HCT116 (cell line): ENCODE measurements at regions not wholly inside any gene's neighbourhood (a gene's known extent, or its start where the extent isn't known, plus 50 kb on each side); places are given as distances from the start of the nearest gene placed in this dataset.

ENCODE experiments used
- ATAC-seq: fragments of 200-7000 bp; cut with Tn5 transposase; 2 replicates; pipeline ENCODE4 v1.9.1; 2020; ENCODE audit warnings: mild to moderate bottlenecking, moderate library complexity
- BruUV-seq: library from RNA; stranded (reverse); fragments of 400-500 nt; replicated peaks from 2 replicates; lab custom pipeline; 2021; lab: Mats Ljungman, UMichigan
- CTCF ChIA-PET: fragments of 300-600 bp; sonication (Branson Sonifier 250); formaldehyde crosslinking; loops from one replicate; lab custom pipeline; 2021; ENCODE audit warnings: antibody characterized with exemption; lab: Charles Lee
- POLR2A ChIA-PET: fragments of 300-600, 350-600 bp; sonication (Branson Sonifier 250); formaldehyde crosslinking; loops from one replicate; lab custom pipeline; 2021; ENCODE audit warnings: antibody characterized with exemption; lab: Charles Lee
- RAD21 ChIA-PET, 2 experiments: fragments of 300-600 bp; sonication (Branson Sonifier 250); formaldehyde crosslinking; loops; one replicate each; lab custom pipeline; 2023; ENCODE audit warnings: low total read pairs in 2 of 2; ENCODE audit not compliant: uncharacterized antibody in 2 of 2, unreplicated experiment in 2 of 2, low non-redundant PET in 1 of 2; lab: Charles Lee
- DNase-seq: peaks from one replicate; pipeline ENCODE4 v3.0.0-alpha.2; 2010; ENCODE audit warnings: low read depth, low spot score
- H2AFZ ChIP-seq: fragments of 200-600 bp; shearing (Covaris generic), sonication (generic); 2 replicates; pipeline ENCODE4 v1.6.1; 2017; ENCODE audit warnings: low read depth, mixed run types, mixed read lengths, antibody characterized with exemption, low read length; ENCODE audit not compliant: poor library complexity, severe bottlenecking
- H3K27ac ChIP-seq: 2 replicates; pipeline ENCODE4 v1.5.1; 2012; ENCODE audit warnings: low read depth, low read length
- H3K27me3 ChIP-seq: fragments of 200-600 bp; sonication (generic); 2 replicates; pipeline ENCODE4 v1.6.1; 2016; ENCODE audit warnings: mixed run types, low read length, mixed read lengths; ENCODE audit not compliant: insufficient read depth
- H3K36me3 ChIP-seq, 2 experiments: fragments of 200-500 bp in 1 of 2; fragments of 200-600 bp in 1 of 2; sonication (Bioruptor generic) in 1 of 2; sonication (generic) in 1 of 2; 2 replicates each; pipeline versions ENCODE4 v1.5.1 to v1.6.1; 2014 to 2016; ENCODE audit warnings: low read length in 2 of 2, inconsistent platforms in 1 of 2, mixed read lengths in 1 of 2, mixed run types in 1 of 2; ENCODE audit not compliant: insufficient read depth in 2 of 2, control insufficient read depth in 1 of 2
- H3K4me1 ChIP-seq, 2 experiments: fragments of 200-600 bp in 1 of 2; sonication (generic) in 1 of 2; 2 replicates each; pipeline versions ENCODE4 v1.5.1 to v1.6.1; 2012 to 2017; ENCODE audit warnings: low read length in 2 of 2, inconsistent platforms in 1 of 2, mild to moderate bottlenecking in 1 of 2, mixed read lengths in 1 of 2, mixed run types in 1 of 2, moderate library complexity in 1 of 2; ENCODE audit not compliant: insufficient read depth in 2 of 2, control insufficient read depth in 1 of 2
- H3K4me2 ChIP-seq: fragments of 200-600 bp; sonication (generic); 2 replicates; pipeline ENCODE4 v1.6.1; 2017; ENCODE audit warnings: mixed run types, low read length, mixed read lengths
- H3K4me3 ChIP-seq, 2 experiments: fragments of 200-600 bp in 1 of 2; sonication (generic) in 1 of 2; replicated peaks in 1 of 2; 2 replicates each; pipeline ENCODE4 v1.5.1; 2011 to 2016; ENCODE audit warnings: low read length in 2 of 2, control low read depth in 1 of 2, low read depth in 1 of 2, mild to moderate bottlenecking in 1 of 2, mixed read lengths in 1 of 2, mixed run types in 1 of 2
- H3K79me2 ChIP-seq: fragments of 200-600 bp; sonication (generic); 2 replicates; pipeline ENCODE4 v1.6.1; 2017; ENCODE audit warnings: mild to moderate bottlenecking, mixed run types, low read length, moderate library complexity, mixed read lengths; ENCODE audit not compliant: insufficient read depth
- H3K9ac ChIP-seq: fragments of 200-600 bp; sonication (generic); 2 replicates; pipeline ENCODE4 v1.6.1; 2016; ENCODE audit warnings: low read length, mixed read lengths
- H3K9me2 ChIP-seq: fragments of 200-600 bp; sonication (generic), shearing (Covaris generic); 2 replicates; pipeline ENCODE4 v1.6.1; 2017; ENCODE audit warnings: mixed run types, mild to moderate bottlenecking, moderate library complexity; ENCODE audit not compliant: insufficient read depth
- H3K9me3 ChIP-seq, 2 experiments: fragments of 200-500 bp in 1 of 2; fragments of 200-600 bp in 1 of 2; sonication (Bioruptor generic) in 1 of 2; sonication (generic) in 1 of 2; 2 replicates each; pipeline ENCODE4 v1.6.1; 2014 to 2017; ENCODE audit warnings: low read length in 2 of 2, mixed read lengths in 2 of 2, inconsistent platforms in 1 of 2, low read depth in 1 of 2, mild to moderate bottlenecking in 1 of 2, mixed run types in 1 of 2, moderate library complexity in 1 of 2; ENCODE audit not compliant: control insufficient read depth in 1 of 2, insufficient read depth in 1 of 2
- H4K20me1 ChIP-seq: fragments of 200-600 bp; sonication (generic), shearing (Covaris generic); 2 replicates; pipeline ENCODE4 v1.6.1; 2017; ENCODE audit warnings: mixed run types, mild to moderate bottlenecking, moderate library complexity; ENCODE audit not compliant: insufficient read depth
- CBX3 ChIP-seq: IDR thresholded peaks from 2 replicates; pipeline ENCODE4 v1.6.1; 2012; ENCODE audit warnings: low read depth
- CEBPB ChIP-seq: IDR thresholded peaks from 2 replicates; pipeline ENCODE4 v1.6.1; 2012; ENCODE audit warnings: low read depth
- ELF1 ChIP-seq: IDR thresholded peaks from 2 replicates; pipeline ENCODE4 v1.6.1; 2012; ENCODE audit warnings: low read depth, borderline replicate concordance
- EZH2 ChIP-seq: fragments of 200-600 bp; sonication (generic); IDR thresholded peaks from 2 replicates; pipeline ENCODE4 v1.6.1; 2017; ENCODE audit warnings: antibody characterized with exemption, mixed run types
- EZH2phosphoT487 ChIP-seq: fragments of 200-600 bp; IDR thresholded peaks from 2 replicates; pipeline ENCODE4 v1.6.1; 2018; ENCODE audit warnings: antibody characterized with exemption, borderline replicate concordance
- FOSL1 ChIP-seq: IDR thresholded peaks from 2 replicates; pipeline ENCODE4 v1.6.1; 2012; ENCODE audit warnings: low read depth
- POLR2A ChIP-seq: IDR thresholded peaks from 2 replicates; pipeline ENCODE4 v1.7.0; 2011; ENCODE audit warnings: borderline replicate concordance; ENCODE audit not compliant: insufficient read depth, insufficient read length; ENCODE audit errors: extremely low read depth
- RAD21 ChIP-seq: IDR thresholded peaks from 2 replicates; pipeline ENCODE4 v1.6.1; 2012; ENCODE audit warnings: low read depth, mild to moderate bottlenecking
- SIN3A ChIP-seq: IDR thresholded peaks from 2 replicates; pipeline ENCODE4 v1.6.1; 2012; ENCODE audit warnings: low read depth
- SP1 ChIP-seq: IDR thresholded peaks from 2 replicates; pipeline ENCODE4 v1.6.1; 2012; ENCODE audit warnings: low read depth
- TCF7L2 ChIP-seq: IDR thresholded peaks from 2 replicates; pipeline ENCODE4 v1.7.0; 2011; ENCODE audit warnings: borderline replicate concordance, inconsistent platforms; ENCODE audit not compliant: insufficient read depth, insufficient read length; ENCODE audit errors: extremely low read depth
- YY1 ChIP-seq: IDR thresholded peaks from 2 replicates; pipeline ENCODE4 v1.6.1; 2011; ENCODE audit warnings: low read length, low read depth, moderate library complexity, mild to moderate bottlenecking; ENCODE audit not compliant: insufficient replicate concordance; ENCODE audit errors: extremely low read depth
- ZFX ChIP-seq: fragments of 450-650 bp; IDR thresholded peaks from 2 replicates; pipeline ENCODE4 v1.6.1; 2017
- intact Hi-C: fragments of 100-400 bp; cut with micrococcal nuclease; formaldehyde crosslinking; loops from 2 replicates; pipeline ENCODE4 v1.10.0; 2022

GRCh38 chr13:44270150-44270549, 103.5 kb upstream of the SERP2 start:
- no peak overlapping the region for H3K4me2 ChIP-seq
- no peaks in the 10 kb centered on the region for H3K36me3 ChIP-seq
- no TSS peak for BruUV-seq
- DNase-seq (no peak), ATAC-seq (no peak)
- intact Hi-C loops, result no loop called here
- no peaks in the 10 kb centered on the region for H3K27me3 ChIP-seq
- H3K9me2 ChIP-seq, result no peaks in the 10 kb centered on the region
- no peak overlapping the region for H3K4me3 ChIP-seq
- ChIA-PET RAD21 (no interaction called here), POLR2A (no interaction called here), CTCF (no interaction called here)
- H3K9me3 ChIP-seq, result no peaks in the 10 kb centered on the region
- H2AFZ ChIP-seq, result no peak overlapping the region
- TF ChIP-seq ZFX (no peak), POLR2A (no peak)
- H4K20me1 ChIP-seq, result no peaks in the 10 kb centered on the region
- no peaks in the 10 kb centered on the region for H3K79me2 ChIP-seq
- no peak overlapping the region for H3K27ac ChIP-seq
- no peak overlapping the region for H3K9ac ChIP-seq
- peaks cover 0 to 26% of the 10 kb centered on the region in 2 experiments; a peak in 1 of 4 replicates for H3K4me1 ChIP-seq

DNA sequence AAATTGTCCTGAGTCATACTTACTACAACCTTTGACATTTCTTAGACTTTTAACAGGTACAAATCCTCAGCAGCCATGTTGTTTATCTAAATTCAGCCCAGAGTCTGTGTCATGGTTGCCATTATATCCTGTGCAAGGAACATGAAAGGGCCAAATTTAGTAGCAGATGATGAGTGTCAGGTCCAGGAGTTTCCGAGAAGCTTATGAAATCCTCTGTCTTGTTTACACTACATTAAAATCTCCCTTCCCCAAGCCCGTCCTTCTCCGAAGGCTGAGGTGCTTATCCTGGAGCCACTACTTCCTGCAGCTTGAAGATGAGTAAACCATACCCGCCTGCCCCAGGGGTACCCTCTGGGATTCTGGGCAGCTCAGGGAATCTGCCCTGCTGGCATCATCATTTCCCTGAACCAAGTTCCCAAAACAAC, 102.6 kb upstream of the SERP2 start:
- DNase-seq, result no peak
- RAD21 ChIA-PET, result no interaction called here
- intact Hi-C loops, result no loop called here

More for the DNA sequence above, 102.6 kb upstream of the SERP2 start:
- Histone ChIP-seq H3K9me2 (no peaks in the 10 kb centered on the region), H3K36me3 (no peaks in the 10 kb centered on the region), H3K4me2 (no peak overlapping the region), H3K79me2 (no peaks in the 10 kb centered on the region), H3K27ac (no peak overlapping the region), H4K20me1 (no peaks in the 10 kb centered on the region), H2AFZ (no peak overlapping the region), H3K4me1 (peaks cover 0 to 28% of the 10 kb centered on the region in 2 experiments; a peak in 1 of 4 replicates), H3K27me3 (no peaks in the 10 kb centered on the region), H3K9me3 (no peaks in the 10 kb centered on the region), H3K9ac (no peak overlapping the region), H3K4me3 (no peak overlapping the region)
- TF ChIP-seq POLR2A (no peak), RAD21 (no peak), YY1 (no peak), FOSL1 (no peak), SP1 (no peak), CBX3 (no peak), CEBPB (no peak), ZFX (no peak), EZH2 (no peak), SIN3A (no peak), EZH2phosphoT487 (no peak), ELF1 (no peak), TCF7L2 (no peak)
- no peak for ATAC-seq
- ChIA-PET CTCF (interaction anchor here (0.9 kb wide), 1 partner anchor 27 kb away, joined by 4 read pairs; no protein-coding TSS in a partner anchor), POLR2A (no interaction called here)
- BruUV-seq, result no TSS peak
